HCT116 (cell line): ENCODE measurements at regions not wholly inside any gene's neighbourhood (a gene's known extent, or its start where the extent isn't known, plus 50 kb on each side); places are given as distances from the start of the nearest gene placed in this dataset.

ENCODE experiments used
- ATAC-seq: fragments of 200-7000 bp; cut with Tn5 transposase; 2 replicates; pipeline ENCODE4 v1.9.1; 2020; ENCODE audit warnings: mild to moderate bottlenecking, moderate library complexity
- BruUV-seq: library from RNA; stranded (reverse); fragments of 400-500 nt; replicated peaks from 2 replicates; lab custom pipeline; 2021; lab: Mats Ljungman, UMichigan
- CTCF ChIA-PET: fragments of 300-600 bp; sonication (Branson Sonifier 250); formaldehyde crosslinking; loops from one replicate; lab custom pipeline; 2021; ENCODE audit warnings: antibody characterized with exemption; lab: Charles Lee
- POLR2A ChIA-PET: fragments of 300-600, 350-600 bp; sonication (Branson Sonifier 250); formaldehyde crosslinking; loops from one replicate; lab custom pipeline; 2021; ENCODE audit warnings: antibody characterized with exemption; lab: Charles Lee
- RAD21 ChIA-PET, 2 experiments: fragments of 300-600 bp; sonication (Branson Sonifier 250); formaldehyde crosslinking; loops; one replicate each; lab custom pipeline; 2023; ENCODE audit warnings: low total read pairs in 2 of 2; ENCODE audit not compliant: uncharacterized antibody in 2 of 2, unreplicated experiment in 2 of 2, low non-redundant PET in 1 of 2; lab: Charles Lee
- DNase-seq: peaks from one replicate; pipeline ENCODE4 v3.0.0-alpha.2; 2010; ENCODE audit warnings: low read depth, low spot score
- H2AFZ ChIP-seq: fragments of 200-600 bp; shearing (Covaris generic), sonication (generic); 2 replicates; pipeline ENCODE4 v1.6.1; 2017; ENCODE audit warnings: low read depth, mixed run types, mixed read lengths, antibody characterized with exemption, low read length; ENCODE audit not compliant: poor library complexity, severe bottlenecking
- H3K27ac ChIP-seq: 2 replicates; pipeline ENCODE4 v1.5.1; 2012; ENCODE audit warnings: low read depth, low read length
- H3K27me3 ChIP-seq: fragments of 200-600 bp; sonication (generic); 2 replicates; pipeline ENCODE4 v1.6.1; 2016; ENCODE audit warnings: mixed run types, low read length, mixed read lengths; ENCODE audit not compliant: insufficient read depth
- H3K36me3 ChIP-seq, 2 experiments: fragments of 200-500 bp in 1 of 2; fragments of 200-600 bp in 1 of 2; sonication (Bioruptor generic) in 1 of 2; sonication (generic) in 1 of 2; 2 replicates each; pipeline versions ENCODE4 v1.5.1 to v1.6.1; 2014 to 2016; ENCODE audit warnings: low read length in 2 of 2, inconsistent platforms in 1 of 2, mixed read lengths in 1 of 2, mixed run types in 1 of 2; ENCODE audit not compliant: insufficient read depth in 2 of 2, control insufficient read depth in 1 of 2
- H3K4me1 ChIP-seq, 2 experiments: fragments of 200-600 bp in 1 of 2; sonication (generic) in 1 of 2; 2 replicates each; pipeline versions ENCODE4 v1.5.1 to v1.6.1; 2012 to 2017; ENCODE audit warnings: low read length in 2 of 2, inconsistent platforms in 1 of 2, mild to moderate bottlenecking in 1 of 2, mixed read lengths in 1 of 2, mixed run types in 1 of 2, moderate library complexity in 1 of 2; ENCODE audit not compliant: insufficient read depth in 2 of 2, control insufficient read depth in 1 of 2
- H3K4me2 ChIP-seq: fragments of 200-600 bp; sonication (generic); 2 replicates; pipeline ENCODE4 v1.6.1; 2017; ENCODE audit warnings: mixed run types, low read length, mixed read lengths
- H3K4me3 ChIP-seq, 2 experiments: fragments of 200-600 bp in 1 of 2; sonication (generic) in 1 of 2; replicated peaks in 1 of 2; 2 replicates each; pipeline ENCODE4 v1.5.1; 2011 to 2016; ENCODE audit warnings: low read length in 2 of 2, control low read depth in 1 of 2, low read depth in 1 of 2, mild to moderate bottlenecking in 1 of 2, mixed read lengths in 1 of 2, mixed run types in 1 of 2
- H3K79me2 ChIP-seq: fragments of 200-600 bp; sonication (generic); 2 replicates; pipeline ENCODE4 v1.6.1; 2017; ENCODE audit warnings: mild to moderate bottlenecking, mixed run types, low read length, moderate library complexity, mixed read lengths; ENCODE audit not compliant: insufficient read depth
- H3K9ac ChIP-seq: fragments of 200-600 bp; sonication (generic); 2 replicates; pipeline ENCODE4 v1.6.1; 2016; ENCODE audit warnings: low read length, mixed read lengths
- H3K9me2 ChIP-seq: fragments of 200-600 bp; sonication (generic), shearing (Covaris generic); 2 replicates; pipeline ENCODE4 v1.6.1; 2017; ENCODE audit warnings: mixed run types, mild to moderate bottlenecking, moderate library complexity; ENCODE audit not compliant: insufficient read depth
- H3K9me3 ChIP-seq, 2 experiments: fragments of 200-500 bp in 1 of 2; fragments of 200-600 bp in 1 of 2; sonication (Bioruptor generic) in 1 of 2; sonication (generic) in 1 of 2; 2 replicates each; pipeline ENCODE4 v1.6.1; 2014 to 2017; ENCODE audit warnings: low read length in 2 of 2, mixed read lengths in 2 of 2, inconsistent platforms in 1 of 2, low read depth in 1 of 2, mild to moderate bottlenecking in 1 of 2, mixed run types in 1 of 2, moderate library complexity in 1 of 2; ENCODE audit not compliant: control insufficient read depth in 1 of 2, insufficient read depth in 1 of 2
- H4K20me1 ChIP-seq: fragments of 200-600 bp; sonication (generic), shearing (Covaris generic); 2 replicates; pipeline ENCODE4 v1.6.1; 2017; ENCODE audit warnings: mixed run types, mild to moderate bottlenecking, moderate library complexity; ENCODE audit not compliant: insufficient read depth
- CEBPB ChIP-seq: IDR thresholded peaks from 2 replicates; pipeline ENCODE4 v1.6.1; 2012; ENCODE audit warnings: low read depth
- EGR1 ChIP-seq: IDR thresholded peaks from 2 replicates; pipeline ENCODE4 v1.6.1; 2012; ENCODE audit warnings: low read depth
- ELF1 ChIP-seq: IDR thresholded peaks from 2 replicates; pipeline ENCODE4 v1.6.1; 2012; ENCODE audit warnings: low read depth, borderline replicate concordance
- EZH2 ChIP-seq: fragments of 200-600 bp; sonication (generic); IDR thresholded peaks from 2 replicates; pipeline ENCODE4 v1.6.1; 2017; ENCODE audit warnings: antibody characterized with exemption, mixed run types
- JUND ChIP-seq: IDR thresholded peaks from 2 replicates; pipeline ENCODE4 v1.6.1; 2012
- POLR2A ChIP-seq: IDR thresholded peaks from 2 replicates; pipeline ENCODE4 v1.7.0; 2011; ENCODE audit warnings: borderline replicate concordance; ENCODE audit not compliant: insufficient read depth, insufficient read length; ENCODE audit errors: extremely low read depth
- POLR2AphosphoS5 ChIP-seq: IDR thresholded peaks from 2 replicates; pipeline ENCODE4 v1.6.1; 2011; ENCODE audit warnings: mild to moderate bottlenecking, low read depth, low read length, moderate library complexity
- RAD21 ChIP-seq: IDR thresholded peaks from 2 replicates; pipeline ENCODE4 v1.6.1; 2012; ENCODE audit warnings: low read depth, mild to moderate bottlenecking
- SIN3A ChIP-seq: IDR thresholded peaks from 2 replicates; pipeline ENCODE4 v1.6.1; 2012; ENCODE audit warnings: low read depth
- SP1 ChIP-seq: IDR thresholded peaks from 2 replicates; pipeline ENCODE4 v1.6.1; 2012; ENCODE audit warnings: low read depth
- SRF ChIP-seq: IDR thresholded peaks from 2 replicates; pipeline ENCODE4 v1.6.1; 2012; ENCODE audit warnings: low read depth
- YY1 ChIP-seq: IDR thresholded peaks from 2 replicates; pipeline ENCODE4 v1.6.1; 2011; ENCODE audit warnings: low read length, low read depth, moderate library complexity, mild to moderate bottlenecking; ENCODE audit not compliant: insufficient replicate concordance; ENCODE audit errors: extremely low read depth
- ZNF274 ChIP-seq: fragments of 200-500 bp; sonication (Bioruptor generic); IDR thresholded peaks from 2 replicates; pipeline ENCODE4 v1.6.1; 2014; ENCODE audit warnings: mild to moderate bottlenecking, low read depth, low read length, inconsistent platforms
- intact Hi-C: fragments of 100-400 bp; cut with micrococcal nuclease; formaldehyde crosslinking; loops from 2 replicates; pipeline ENCODE4 v1.10.0; 2022
- TF ChIP-seq, protein P1 (sequence below): IDR thresholded peaks from 2 replicates; pipeline ENCODE4 v1.6.1; 2011; ENCODE audit warnings: mild to moderate bottlenecking, low read length, moderate library complexity; ENCODE audit not compliant: insufficient replicate concordance; ENCODE audit errors: extremely low read depth
- TF ChIP-seq, protein P2 (sequence below): IDR thresholded peaks from 2 replicates; pipeline ENCODE4 v1.6.1; 2012

DNA sequence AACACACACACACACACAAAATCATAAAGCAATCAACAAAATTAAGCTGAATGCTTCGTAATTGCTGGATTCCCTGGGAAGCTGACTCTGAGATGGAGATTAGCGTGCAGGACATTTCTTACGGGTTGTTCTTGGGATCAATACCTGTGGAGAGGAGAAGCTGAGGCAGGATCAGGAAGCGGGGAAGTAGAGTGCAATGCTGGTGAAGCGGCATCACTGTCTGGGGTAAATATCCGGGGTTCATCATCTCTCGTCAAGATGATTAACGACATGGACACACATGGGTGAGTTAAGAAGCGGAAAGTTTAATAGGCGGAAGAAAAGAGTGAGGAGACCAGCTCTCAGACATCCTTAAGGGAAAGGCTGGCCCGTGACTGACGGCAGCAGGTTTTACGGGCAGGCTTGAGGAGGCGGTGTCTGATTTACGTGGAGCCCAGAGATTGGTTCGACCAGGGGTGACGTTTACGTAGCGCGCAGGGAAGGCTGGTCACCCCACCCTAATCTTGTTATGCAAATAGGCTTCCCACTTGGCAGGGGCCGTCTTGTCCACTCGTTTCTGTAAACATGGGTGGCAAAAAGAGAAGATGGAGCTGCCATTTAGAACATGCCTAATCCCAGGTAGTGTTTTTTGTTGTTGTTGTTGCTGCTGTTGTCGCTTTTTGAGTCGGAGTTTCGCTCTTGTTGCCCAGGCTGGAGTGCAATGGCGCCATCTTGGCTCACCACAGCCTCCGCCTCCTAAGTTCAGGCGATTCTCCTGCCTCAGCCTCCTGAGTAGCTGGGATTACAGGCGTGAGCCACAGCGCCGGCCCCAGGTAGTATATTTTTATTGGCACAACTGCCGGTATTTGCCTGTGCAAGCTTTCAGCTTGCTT, 135.6 kb upstream of the KCNJ15 start:
- H4K20me1 ChIP-seq, result no peaks in the 10 kb centered on the region
- POLR2A ChIA-PET, result no interaction called here
- H3K4me3 ChIP-seq, result no peak overlapping the region
- CTCF ChIA-PET, result no interaction called here
- no peak overlapping the region for H3K9ac ChIP-seq
- no TSS peak for BruUV-seq
- DNase-seq, result no peak
- H3K4me1 ChIP-seq, result no peaks in the 10 kb centered on the region
- TF ChIP-seq EGR1, result no peak
- TF ChIP-seq RAD21, result no peak
- TF ChIP-seq, protein P1, sequence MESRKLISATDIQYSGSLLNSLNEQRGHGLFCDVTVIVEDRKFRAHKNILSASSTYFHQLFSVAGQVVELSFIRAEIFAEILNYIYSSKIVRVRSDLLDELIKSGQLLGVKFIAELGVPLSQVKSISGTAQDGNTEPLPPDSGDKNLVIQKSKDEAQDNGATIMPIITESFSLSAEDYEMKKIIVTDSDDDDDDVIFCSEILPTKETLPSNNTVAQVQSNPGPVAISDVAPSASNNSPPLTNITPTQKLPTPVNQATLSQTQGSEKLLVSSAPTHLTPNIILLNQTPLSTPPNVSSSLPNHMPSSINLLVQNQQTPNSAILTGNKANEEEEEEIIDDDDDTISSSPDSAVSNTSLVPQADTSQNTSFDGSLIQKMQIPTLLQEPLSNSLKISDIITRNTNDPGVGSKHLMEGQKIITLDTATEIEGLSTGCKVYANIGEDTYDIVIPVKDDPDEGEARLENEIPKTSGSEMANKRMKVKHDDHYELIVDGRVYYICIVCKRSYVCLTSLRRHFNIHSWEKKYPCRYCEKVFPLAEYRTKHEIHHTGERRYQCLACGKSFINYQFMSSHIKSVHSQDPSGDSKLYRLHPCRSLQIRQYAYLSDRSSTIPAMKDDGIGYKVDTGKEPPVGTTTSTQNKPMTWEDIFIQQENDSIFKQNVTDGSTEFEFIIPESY, result no peak
- no peak for TF ChIP-seq SRF
- TF ChIP-seq ZNF274, result no peak
- TF ChIP-seq JUND, result no peak
- no peak for TF ChIP-seq POLR2AphosphoS5
- TF ChIP-seq, protein P2, sequence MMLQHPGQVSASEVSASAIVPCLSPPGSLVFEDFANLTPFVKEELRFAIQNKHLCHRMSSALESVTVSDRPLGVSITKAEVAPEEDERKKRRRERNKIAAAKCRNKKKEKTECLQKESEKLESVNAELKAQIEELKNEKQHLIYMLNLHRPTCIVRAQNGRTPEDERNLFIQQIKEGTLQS, result no peak
- TF ChIP-seq CEBPB, result no peak
- no peak for TF ChIP-seq ELF1
- no peak for TF ChIP-seq SIN3A
- TF ChIP-seq SP1, result no peak
- no peak for TF ChIP-seq YY1
- TF ChIP-seq EZH2, result no peak
- no peak for TF ChIP-seq POLR2A
- no peaks in the 10 kb centered on the region for H3K9me2 ChIP-seq
- RAD21 ChIA-PET, result no interaction called here
- intact Hi-C loops, result loop anchor here (10.0 kb wide), 2 partner anchors 366 to 416 kb away; no protein-coding TSS in a partner anchor
- no peaks in the 10 kb centered on the region for H3K36me3 ChIP-seq
- no peaks in the 10 kb centered on the region for H3K79me2 ChIP-seq
- H2AFZ ChIP-seq, result no peak overlapping the region
- no peaks in the 10 kb centered on the region for H3K27me3 ChIP-seq
- H3K9me3 ChIP-seq, result peaks cover 0 to 11% of the 10 kb centered on the region in 2 experiments; a peak in 1 of 4 replicates
- H3K27ac ChIP-seq, result no peak overlapping the region
- no peak overlapping the region for H3K4me2 ChIP-seq
- ATAC-seq, result no peak
